T-helper 1 cell treated with Interleukin-12 subunit alpha and Interleukin-12 subunit beta and Interleukin-4 antibody, amounts not matched to agents 30 μg/mL and 1 μg/mL, for 36 hours (primary cell): ENCODE measurements at regions not wholly inside any gene's neighbourhood (a gene's known extent, or its start where the extent isn't known, plus 50 kb on each side); places are given as distances from the start of the nearest gene placed in this dataset.

Source experiments
- H3K27ac Mint-ChIP-seq: one replicate; pipeline ENCODE4 v1.8.0; 2021; ENCODE audit warnings: mild to moderate bottlenecking, mixed read lengths
- H3K27me3 Mint-ChIP-seq: one replicate; pipeline ENCODE4 v1.8.0; 2021; ENCODE audit warnings: low read depth, mixed read lengths
- H3K36me3 Mint-ChIP-seq: one replicate; pipeline ENCODE4 v1.8.0; 2021; ENCODE audit warnings: low read depth, mixed read lengths
- H3K4me1 Mint-ChIP-seq: one replicate; pipeline ENCODE4 v1.8.0; 2021; ENCODE audit warnings: low read depth, mixed read lengths
- H3K4me3 Mint-ChIP-seq: one replicate; pipeline ENCODE4 v1.8.0; 2021; ENCODE audit warnings: mild to moderate bottlenecking, moderate library complexity, mixed read lengths
- H3K9me3 Mint-ChIP-seq: one replicate; pipeline ENCODE4 v1.8.0; 2021; ENCODE audit warnings: mixed read lengths

GRCh38 chr5:165241811-165242210, 1736.4 kb downstream of the MAT2B start:
- H3K27me3 Mint-ChIP-seq = no peaks in the 10 kb centered on the region
- no peaks in the 10 kb centered on the region for H3K36me3 Mint-ChIP-seq
- no peak overlapping the region for H3K4me3 Mint-ChIP-seq
- no peak overlapping the region for H3K27ac Mint-ChIP-seq
- no peaks in the 10 kb centered on the region for H3K4me1 Mint-ChIP-seq
- H3K9me3 Mint-ChIP-seq = peaks cover 4% of the 10 kb centered on the region

DNA sequence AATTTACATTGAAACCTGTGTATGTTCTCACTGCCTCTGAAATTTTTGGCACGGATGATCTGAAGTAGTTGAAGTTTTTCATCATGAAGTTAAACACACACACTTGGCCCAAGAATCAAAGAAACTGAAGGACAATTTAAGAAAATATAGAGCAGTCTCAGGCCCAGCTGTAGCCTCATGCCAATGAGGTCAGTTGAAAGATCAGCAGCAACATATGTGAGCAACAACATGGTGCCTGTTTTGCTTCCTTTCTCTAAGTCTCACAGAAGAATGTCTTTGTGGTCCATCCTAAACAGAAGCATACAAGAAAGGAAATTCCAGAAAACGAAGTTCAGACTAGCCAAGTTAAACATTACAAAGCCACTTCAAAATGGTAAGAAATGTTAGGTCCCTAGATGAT, 1737.2 kb downstream of the MAT2B start:
- no peaks in the 10 kb centered on the region for H3K27me3 Mint-ChIP-seq
- peaks cover 4% of the 10 kb centered on the region for H3K9me3 Mint-ChIP-seq
- H3K4me1 Mint-ChIP-seq = no peaks in the 10 kb centered on the region
- no peak overlapping the region for H3K4me3 Mint-ChIP-seq
- no peaks in the 10 kb centered on the region for H3K36me3 Mint-ChIP-seq
- no peak overlapping the region for H3K27ac Mint-ChIP-seq

DNA sequence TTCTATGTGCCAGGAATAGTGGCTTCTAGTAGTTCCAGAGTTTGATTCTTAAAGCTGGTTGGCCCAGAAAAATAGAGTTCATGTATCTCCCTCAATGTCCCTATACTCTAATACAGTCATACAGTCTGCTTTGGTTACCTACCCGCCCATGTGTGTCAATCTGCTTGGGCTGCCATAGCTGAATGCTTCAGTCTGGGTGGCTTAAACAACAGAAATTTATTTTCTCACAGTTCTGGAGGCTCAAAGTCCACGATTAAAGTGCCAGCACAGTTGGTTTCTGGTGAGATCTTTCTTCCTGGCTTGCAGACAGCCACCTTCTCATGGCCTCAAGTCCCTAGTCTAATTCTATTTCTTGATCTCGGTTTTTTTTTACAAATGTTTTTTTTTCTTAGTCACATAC, 1739.0 kb downstream of the MAT2B start:
- no peaks in the 10 kb centered on the region for H3K4me1 Mint-ChIP-seq
- H3K9me3 Mint-ChIP-seq = no peaks in the 10 kb centered on the region
- no peaks in the 10 kb centered on the region for H3K27me3 Mint-ChIP-seq
- H3K36me3 Mint-ChIP-seq = no peaks in the 10 kb centered on the region
- H3K4me3 Mint-ChIP-seq = no peak overlapping the region
- no peak overlapping the region for H3K27ac Mint-ChIP-seq

DNA sequence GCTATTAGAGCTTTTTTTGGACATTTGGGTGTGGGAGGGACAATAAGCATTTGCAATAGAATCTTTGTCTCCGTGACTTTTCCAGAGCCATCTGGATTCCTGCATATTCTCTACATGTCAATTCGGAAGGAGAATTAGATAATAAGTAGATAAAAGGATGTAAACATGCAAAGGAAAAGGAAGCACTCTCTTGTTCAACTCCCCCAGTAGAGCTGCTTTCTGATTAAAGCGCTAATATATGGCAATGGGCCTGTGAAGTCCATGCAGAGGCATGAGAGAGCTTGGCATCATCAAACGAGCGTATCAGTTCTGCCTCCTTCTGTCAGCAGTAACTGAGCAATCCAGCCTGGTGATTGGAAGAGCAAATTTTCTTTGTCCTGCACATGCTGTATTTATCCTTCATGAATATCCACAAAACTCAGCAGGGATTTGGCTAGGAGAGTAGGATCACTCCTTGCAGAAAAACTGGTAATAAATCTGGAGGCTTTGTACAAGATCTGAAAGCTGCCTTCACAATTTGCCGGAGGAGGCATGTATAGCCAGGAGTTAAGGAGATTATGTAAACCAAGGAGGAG, 1752.9 kb downstream of the MAT2B start:
- no peaks in the 10 kb centered on the region for H3K36me3 Mint-ChIP-seq
- H3K4me3 Mint-ChIP-seq = no peak overlapping the region
- H3K27ac Mint-ChIP-seq = no peak overlapping the region
- no peaks in the 10 kb centered on the region for H3K27me3 Mint-ChIP-seq
- no peaks in the 10 kb centered on the region for H3K9me3 Mint-ChIP-seq
- H3K4me1 Mint-ChIP-seq = no peaks in the 10 kb centered on the region

DNA sequence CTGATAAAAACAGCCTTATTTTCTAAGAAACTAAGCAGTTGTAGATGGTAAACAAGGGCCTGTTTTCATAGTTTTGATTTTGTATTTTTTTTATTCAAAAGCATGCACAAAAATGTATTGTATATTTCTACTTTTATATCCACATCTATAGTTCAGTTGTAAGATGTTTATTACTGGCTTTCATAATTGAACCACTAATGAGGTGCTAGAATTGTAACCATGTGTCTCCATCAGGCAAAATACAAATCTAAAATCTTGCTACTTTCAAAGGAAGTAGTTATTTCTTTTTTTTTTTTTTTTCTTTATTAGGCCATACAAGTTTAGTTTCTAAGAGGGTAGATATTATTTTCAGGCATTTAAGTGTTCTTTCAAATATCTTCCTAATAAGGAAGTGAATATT, 1755.0 kb downstream of the MAT2B start:
- no peaks in the 10 kb centered on the region for H3K9me3 Mint-ChIP-seq
- H3K4me3 Mint-ChIP-seq = no peak overlapping the region
- H3K27me3 Mint-ChIP-seq = no peaks in the 10 kb centered on the region
- no peaks in the 10 kb centered on the region for H3K36me3 Mint-ChIP-seq
- no peak overlapping the region for H3K27ac Mint-ChIP-seq
- no peaks in the 10 kb centered on the region for H3K4me1 Mint-ChIP-seq

- no peaks in the 10 kb centered on the region for H3K36me3 Mint-ChIP-seq
- no peaks in the 10 kb centered on the region for H3K27me3 Mint-ChIP-seq
- H3K27ac Mint-ChIP-seq = no peak overlapping the region
- no peaks in the 10 kb centered on the region for H3K9me3 Mint-ChIP-seq
- H3K4me3 Mint-ChIP-seq = no peak overlapping the region
- H3K4me1 Mint-ChIP-seq = no peaks in the 10 kb centered on the region
These were observed 1758.1 kb downstream of the MAT2B start for GRCh38 chr5:165263536-165263935.

GRCh38 chr5:165266939-165267338, 1761.5 kb downstream of the MAT2B start:
- Mint-ChIP-seq H3K27ac (no peak overlapping the region), H3K27me3 (no peaks in the 10 kb centered on the region), H3K4me3 (no peak overlapping the region), H3K9me3 (no peaks in the 10 kb centered on the region), H3K36me3 (no peaks in the 10 kb centered on the region), H3K4me1 (no peaks in the 10 kb centered on the region)

DNA sequence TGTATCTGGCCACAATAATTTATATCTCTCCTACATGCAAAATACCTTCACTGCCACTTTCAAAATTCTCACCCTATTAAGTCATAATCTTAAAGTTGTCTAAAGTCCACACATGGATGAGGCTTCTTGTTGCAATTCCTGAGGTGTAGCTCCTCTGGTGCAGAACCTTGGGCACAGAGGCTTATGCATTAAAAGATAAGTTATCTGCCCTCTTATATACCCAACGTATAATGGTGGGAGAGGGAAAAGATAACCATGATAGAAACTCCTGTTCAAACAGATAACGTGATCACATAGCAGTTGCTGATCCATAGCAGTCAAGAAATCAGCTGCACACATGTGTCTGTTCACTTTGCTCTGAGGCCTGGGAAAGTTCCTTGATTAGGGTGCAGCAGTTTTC, 1767.0 kb downstream of the MAT2B start:
- Mint-ChIP-seq H3K27me3 (no peaks in the 10 kb centered on the region), H3K36me3 (no peaks in the 10 kb centered on the region), H3K4me1 (no peaks in the 10 kb centered on the region), H3K4me3 (no peak overlapping the region), H3K9me3 (no peaks in the 10 kb centered on the region), H3K27ac (no peak overlapping the region)

DNA sequence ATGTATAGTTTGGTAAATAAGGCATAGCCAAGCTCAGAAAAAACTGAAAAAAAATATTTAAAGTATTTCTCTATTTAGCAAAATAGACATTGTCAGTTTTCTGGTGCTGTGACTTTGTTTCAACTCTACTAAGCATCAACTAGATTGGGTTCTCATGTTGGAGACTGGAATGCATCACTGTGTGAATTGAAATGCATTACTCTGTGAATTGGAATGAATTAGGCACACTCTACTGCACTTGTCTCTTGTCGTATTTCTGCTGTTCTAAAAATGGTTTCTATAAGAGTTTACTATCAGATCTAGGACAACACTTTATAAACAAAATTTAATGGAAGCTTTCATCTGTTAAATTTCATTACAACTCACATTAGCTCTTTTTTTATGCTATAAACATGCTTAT, 1772.2 kb downstream of the MAT2B start:
- no peak overlapping the region for H3K27ac Mint-ChIP-seq
- no peaks in the 10 kb centered on the region for H3K27me3 Mint-ChIP-seq
- no peaks in the 10 kb centered on the region for H3K4me1 Mint-ChIP-seq
- no peak overlapping the region for H3K4me3 Mint-ChIP-seq
- no peaks in the 10 kb centered on the region for H3K36me3 Mint-ChIP-seq
- H3K9me3 Mint-ChIP-seq = no peaks in the 10 kb centered on the region

GRCh38 chr5:165282491-165282890, 1777.1 kb downstream of the MAT2B start:
- no peaks in the 10 kb centered on the region for H3K36me3 Mint-ChIP-seq
- H3K27me3 Mint-ChIP-seq = no peaks in the 10 kb centered on the region

DNA sequence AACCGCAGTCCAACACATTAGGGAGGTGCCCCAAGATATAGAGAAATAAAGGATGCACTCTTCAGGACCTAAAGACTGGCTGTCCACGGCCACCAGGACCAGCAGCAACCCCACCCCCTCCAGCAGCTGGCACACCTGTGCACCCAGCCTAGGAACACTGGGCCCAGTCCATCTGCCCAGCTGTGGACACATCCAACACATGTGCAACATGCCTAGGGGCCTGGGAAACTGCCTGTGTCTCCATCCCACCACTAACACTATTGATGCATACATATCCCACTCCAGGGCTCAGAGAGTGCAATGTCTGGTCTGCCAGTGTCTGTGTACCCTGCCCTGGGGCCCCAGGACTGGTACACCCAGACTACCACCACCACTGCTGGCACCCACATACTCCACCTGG, 1781.3 kb downstream of the MAT2B start:
- H3K9me3 Mint-ChIP-seq = peaks cover 3% of the 10 kb centered on the region
- no peak overlapping the region for H3K4me3 Mint-ChIP-seq
- no peaks in the 10 kb centered on the region for H3K27me3 Mint-ChIP-seq
- H3K4me1 Mint-ChIP-seq = no peaks in the 10 kb centered on the region
- no peaks in the 10 kb centered on the region for H3K36me3 Mint-ChIP-seq
- no peak overlapping the region for H3K27ac Mint-ChIP-seq

More at GRCh38 chr5:165282491-165282890, 1777.1 kb downstream of the MAT2B start:
- Mint-ChIP-seq H3K4me3 (no peak overlapping the region), H3K9me3 (peaks cover 3% of the 10 kb centered on the region), H3K27ac (no peak overlapping the region), H3K4me1 (no peaks in the 10 kb centered on the region)

DNA sequence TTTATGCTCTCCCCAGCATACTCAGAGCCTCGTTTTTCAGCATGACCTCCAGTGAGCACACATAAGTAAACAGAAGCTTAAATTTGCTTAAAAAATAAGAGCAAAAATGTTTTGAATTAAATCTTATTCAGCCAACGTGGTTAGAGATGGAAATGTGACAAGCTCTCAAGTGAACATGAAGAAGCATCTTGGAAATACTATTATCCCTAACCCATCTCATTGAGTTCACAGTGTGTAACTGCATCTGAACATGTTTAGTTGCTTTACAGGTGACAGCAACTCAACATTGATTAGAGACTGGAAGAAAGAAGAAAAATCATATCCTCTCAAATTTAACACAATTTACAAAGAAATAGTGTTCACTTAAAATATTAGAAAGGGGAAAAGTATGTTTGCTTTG, 1785.1 kb downstream of the MAT2B start:
- H3K4me3 Mint-ChIP-seq = no peak overlapping the region
- no peaks in the 10 kb centered on the region for H3K36me3 Mint-ChIP-seq
- no peaks in the 10 kb centered on the region for H3K4me1 Mint-ChIP-seq
- H3K9me3 Mint-ChIP-seq = peaks cover 3% of the 10 kb centered on the region
- no peaks in the 10 kb centered on the region for H3K27me3 Mint-ChIP-seq
- H3K27ac Mint-ChIP-seq = no peak overlapping the region

DNA sequence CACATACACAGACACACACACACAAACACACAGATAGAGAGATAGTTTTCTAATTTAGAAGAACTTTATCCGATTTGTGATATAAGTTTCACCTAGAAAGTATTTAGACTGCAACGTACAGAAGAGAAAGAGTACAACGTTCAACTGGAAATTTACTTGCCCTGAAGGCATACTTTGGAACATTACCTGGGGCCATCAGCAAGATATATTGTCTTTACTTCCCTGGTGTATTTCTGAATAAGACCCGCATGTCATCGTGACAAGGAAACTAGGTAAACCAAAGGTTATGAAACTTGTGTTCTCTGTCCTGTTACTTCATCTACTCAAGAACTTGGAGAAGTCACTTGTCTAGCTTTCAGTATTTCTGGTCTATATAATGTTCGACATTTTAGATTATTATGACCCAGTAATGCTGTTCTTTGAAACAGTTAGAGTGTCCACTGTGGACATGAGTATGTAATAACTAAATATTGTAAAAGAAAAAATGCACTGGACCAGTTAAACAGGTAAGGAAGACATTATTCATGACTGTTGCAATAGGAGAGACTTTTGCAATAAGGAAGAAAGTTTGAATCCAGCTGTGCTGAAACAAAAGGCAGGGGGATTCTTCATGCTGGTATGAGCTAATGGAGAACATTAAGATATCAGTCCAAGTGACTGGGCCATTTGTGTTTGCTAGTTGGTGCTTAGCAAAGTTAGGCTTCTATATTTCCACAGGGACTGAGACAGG, 1791.1 kb downstream of the MAT2B start:
- no peaks in the 10 kb centered on the region for H3K27me3 Mint-ChIP-seq
- no peak overlapping the region for H3K4me3 Mint-ChIP-seq
- H3K9me3 Mint-ChIP-seq = no peaks in the 10 kb centered on the region
- no peak overlapping the region for H3K27ac Mint-ChIP-seq
- H3K36me3 Mint-ChIP-seq = no peaks in the 10 kb centered on the region
- H3K4me1 Mint-ChIP-seq = no peaks in the 10 kb centered on the region

GRCh38 chr5:165304193-165304827, 1798.9 kb downstream of the MAT2B start:
- H3K27ac Mint-ChIP-seq = no peak overlapping the region
- H3K4me3 Mint-ChIP-seq = no peak overlapping the region
- peaks cover 10% of the 10 kb centered on the region for H3K9me3 Mint-ChIP-seq
- H3K36me3 Mint-ChIP-seq = no peaks in the 10 kb centered on the region
- no peaks in the 10 kb centered on the region for H3K4me1 Mint-ChIP-seq
- H3K27me3 Mint-ChIP-seq = no peaks in the 10 kb centered on the region

- H3K36me3 Mint-ChIP-seq = no peaks in the 10 kb centered on the region
- peaks cover 18% of the 10 kb centered on the region for H3K9me3 Mint-ChIP-seq
- no peak overlapping the region for H3K4me3 Mint-ChIP-seq
- no peaks in the 10 kb centered on the region for H3K27me3 Mint-ChIP-seq
- no peaks in the 10 kb centered on the region for H3K4me1 Mint-ChIP-seq
- no peak overlapping the region for H3K27ac Mint-ChIP-seq
These were observed 1800.2 kb downstream of the MAT2B start for GRCh38 chr5:165305596-165305995.
